ENCODE measurements at regions not wholly inside any gene's neighbourhood (a gene's known extent, or its start where the extent isn't known, plus 50 kb on each side); places are given as distances from the start of the nearest gene placed in this dataset.

DNA sequence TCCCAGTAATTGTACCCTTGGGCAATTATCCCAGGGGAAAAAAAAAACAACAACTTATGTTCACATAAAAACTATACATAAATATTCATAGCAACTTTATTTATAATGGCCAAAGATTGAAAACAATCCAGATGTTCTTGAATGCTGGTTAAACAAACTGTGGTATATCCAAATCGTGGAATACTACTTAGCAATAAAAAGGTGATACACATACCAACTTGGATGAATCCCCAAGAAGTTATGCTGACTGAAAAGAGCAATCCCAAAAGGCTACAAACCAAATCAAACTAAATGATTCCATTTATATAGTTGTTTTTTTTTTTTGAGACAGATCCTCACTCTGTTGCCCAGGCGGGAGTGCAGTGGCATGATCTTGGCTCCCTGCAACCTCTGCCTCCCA lies 129.7 kb downstream of the QRSL1 start:
- no peak overlapping the region for H3K4me2 ChIP-seq
- H2AFZ ChIP-seq: no peak overlapping the region
- no peak for DNase-seq (ENCODE audit: low spot score)
- H3K4me1 ChIP-seq (ENCODE audit: insufficient read depth): peaks cover 8% of the 10 kb centered on the region
- H3K36me3 ChIP-seq (replicated peaks; ENCODE audit: insufficient read depth, low read depth): no peaks in the 10 kb centered on the region
- no peak for TF ChIP-seq EZH2phosphoT487 (IDR thresholded peaks at IDR 0.05; ENCODE audit: low read depth, severe bottlenecking, unreplicated experiment)
- TF ChIP-seq, protein P1, sequence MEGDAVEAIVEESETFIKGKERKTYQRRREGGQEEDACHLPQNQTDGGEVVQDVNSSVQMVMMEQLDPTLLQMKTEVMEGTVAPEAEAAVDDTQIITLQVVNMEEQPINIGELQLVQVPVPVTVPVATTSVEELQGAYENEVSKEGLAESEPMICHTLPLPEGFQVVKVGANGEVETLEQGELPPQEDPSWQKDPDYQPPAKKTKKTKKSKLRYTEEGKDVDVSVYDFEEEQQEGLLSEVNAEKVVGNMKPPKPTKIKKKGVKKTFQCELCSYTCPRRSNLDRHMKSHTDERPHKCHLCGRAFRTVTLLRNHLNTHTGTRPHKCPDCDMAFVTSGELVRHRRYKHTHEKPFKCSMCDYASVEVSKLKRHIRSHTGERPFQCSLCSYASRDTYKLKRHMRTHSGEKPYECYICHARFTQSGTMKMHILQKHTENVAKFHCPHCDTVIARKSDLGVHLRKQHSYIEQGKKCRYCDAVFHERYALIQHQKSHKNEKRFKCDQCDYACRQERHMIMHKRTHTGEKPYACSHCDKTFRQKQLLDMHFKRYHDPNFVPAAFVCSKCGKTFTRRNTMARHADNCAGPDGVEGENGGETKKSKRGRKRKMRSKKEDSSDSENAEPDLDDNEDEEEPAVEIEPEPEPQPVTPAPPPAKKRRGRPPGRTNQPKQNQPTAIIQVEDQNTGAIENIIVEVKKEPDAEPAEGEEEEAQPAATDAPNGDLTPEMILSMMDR (IDR thresholded peaks at IDR 0.05; ENCODE audit: poor library complexity): no peak
- H3K9me3 ChIP-seq (ENCODE audit: low read depth): no peaks in the 10 kb centered on the region
- no peaks in the 10 kb centered on the region for H3K79me2 ChIP-seq
- H3K4me3 ChIP-seq: no peak overlapping the region
- H3K9me2 ChIP-seq (replicated peaks; ENCODE audit: insufficient read depth): no peaks in the 10 kb centered on the region
- 100% methylated on average over 2 of the region's 2 CpGs for WGBS (ENCODE audit: low lambda C conversion rate, missing lambda C conversion rate)
- no peak overlapping the region for H3K27ac ChIP-seq
- no peaks in the 10 kb centered on the region for H4K20me1 ChIP-seq (ENCODE audit: insufficient read depth, poor library complexity, severe bottlenecking)
- H3K27me3 ChIP-seq: no peaks in the 10 kb centered on the region

DNA sequence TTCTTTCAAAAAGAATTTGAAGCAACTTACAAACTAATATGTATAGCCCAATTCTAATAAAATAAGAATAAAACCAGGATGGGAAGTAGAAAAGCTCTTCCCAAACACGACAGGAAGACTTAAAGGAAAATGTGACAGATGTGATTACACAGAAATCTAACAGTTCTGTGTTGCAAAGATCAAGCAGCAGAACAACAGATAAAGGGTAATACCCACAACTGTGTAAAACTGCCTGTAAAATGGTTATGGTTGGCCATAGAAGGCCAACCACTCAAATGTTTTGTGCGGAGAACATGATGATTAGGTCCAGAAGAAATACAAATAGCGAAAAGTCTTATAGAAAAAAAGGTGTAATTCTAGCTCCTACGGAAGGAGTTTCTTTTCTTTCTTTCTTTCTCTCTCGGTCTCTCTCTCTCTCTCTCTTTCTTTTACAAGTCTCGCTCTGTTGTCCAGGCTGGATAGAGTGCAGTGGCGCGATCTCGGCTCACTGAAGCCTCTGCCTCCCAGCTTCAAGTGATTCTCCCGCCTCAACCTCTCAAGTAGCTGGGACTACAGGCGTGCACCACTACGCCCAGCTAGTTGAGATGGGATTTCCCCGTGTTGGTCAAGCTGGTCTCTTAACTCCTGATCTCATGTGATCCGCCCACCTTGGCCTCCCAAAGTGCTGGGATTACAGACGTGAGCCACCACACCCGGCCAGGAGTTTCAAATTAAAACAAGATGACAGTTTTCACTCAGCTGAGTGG lies 128.5 kb downstream of the QRSL1 start:
- peak overlapping the region; percentile 27 for H2AFZ ChIP-seq
- no peaks in the 10 kb centered on the region for H3K79me2 ChIP-seq
- 63% methylated on average over 15 of the region's 16 CpGs for WGBS (ENCODE audit: low lambda C conversion rate, missing lambda C conversion rate)
- peak overlapping the region; percentile 34 for H3K4me2 ChIP-seq
- no peaks in the 10 kb centered on the region for H3K9me2 ChIP-seq (replicated peaks; ENCODE audit: insufficient read depth)
- no peaks in the 10 kb centered on the region for H3K9me3 ChIP-seq (ENCODE audit: low read depth)
- H3K4me3 ChIP-seq: no peak overlapping the region
- H3K27me3 ChIP-seq: no peaks in the 10 kb centered on the region
- no peak for DNase-seq (ENCODE audit: low spot score)
- no peaks in the 10 kb centered on the region for H4K20me1 ChIP-seq (ENCODE audit: insufficient read depth, poor library complexity, severe bottlenecking)
- H3K36me3 ChIP-seq (replicated peaks; ENCODE audit: insufficient read depth, low read depth): no peaks in the 10 kb centered on the region
- TF ChIP-seq EZH2phosphoT487 (IDR thresholded peaks at IDR 0.05; ENCODE audit: low read depth, severe bottlenecking, unreplicated experiment) (no peak), EZH2 (IDR thresholded peaks at IDR 0.05; ENCODE audit: borderline replicate concordance) (no peak)
- TF ChIP-seq, protein P1 (IDR thresholded peaks at IDR 0.05; ENCODE audit: poor library complexity): no peak
- no peak overlapping the region for H3K27ac ChIP-seq
- peaks cover 8% of the 10 kb centered on the region for H3K4me1 ChIP-seq (ENCODE audit: insufficient read depth)

DNA sequence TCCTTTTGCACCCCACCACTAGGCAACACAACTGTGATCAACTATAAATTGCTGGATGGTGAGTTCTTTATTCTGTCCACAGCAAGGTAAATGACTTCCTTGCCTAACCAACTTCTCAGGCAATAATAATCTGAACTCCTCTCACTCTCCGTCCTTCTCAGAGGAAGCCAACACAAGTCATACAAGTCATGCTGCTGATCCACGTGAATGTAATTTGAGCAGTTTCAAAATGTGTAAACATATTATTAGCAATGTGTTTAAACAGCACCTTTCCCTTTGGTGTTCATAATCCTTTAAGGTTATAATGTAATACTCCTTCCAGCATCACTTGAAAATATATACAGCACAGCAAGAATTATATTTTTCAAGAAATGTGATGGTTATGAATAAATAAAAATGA lies 127.9 kb downstream of the QRSL1 start:
- Histone ChIP-seq H3K4me1 (ENCODE audit: insufficient read depth) (peaks cover 8% of the 10 kb centered on the region), H3K4me3 (no peak overlapping the region), H3K27me3 (no peaks in the 10 kb centered on the region), H4K20me1 (ENCODE audit: insufficient read depth, poor library complexity, severe bottlenecking) (no peaks in the 10 kb centered on the region), H3K79me2 (no peaks in the 10 kb centered on the region), H2AFZ (no peak overlapping the region), H3K9me2 (replicated peaks; ENCODE audit: insufficient read depth) (no peaks in the 10 kb centered on the region), H3K27ac (no peak overlapping the region), H3K9me3 (ENCODE audit: low read depth) (no peaks in the 10 kb centered on the region), H3K4me2 (peak overlapping the region; percentile 34), H3K36me3 (replicated peaks; ENCODE audit: insufficient read depth, low read depth) (no peaks in the 10 kb centered on the region)
- no peak for DNase-seq (ENCODE audit: low spot score)
- 24% methylated on average over 2 of the region's 2 CpGs for WGBS (ENCODE audit: low lambda C conversion rate, missing lambda C conversion rate)
- TF ChIP-seq EZH2phosphoT487 (IDR thresholded peaks at IDR 0.05; ENCODE audit: low read depth, severe bottlenecking, unreplicated experiment) (no peak), EZH2 (IDR thresholded peaks at IDR 0.05; ENCODE audit: borderline replicate concordance) (no peak)
- TF ChIP-seq, protein P1 (IDR thresholded peaks at IDR 0.05; ENCODE audit: poor library complexity): no peak
